GM21367 (cell line): ENCODE measurements at regions not wholly inside any gene's neighbourhood (a gene's known extent, or its start where the extent isn't known, plus 50 kb on each side); places are given as distances from the start of the nearest gene placed in this dataset.
A peak's percentile ranks its signal among the peaks of the same experiment; 100 is the strongest.
"Not testable (repeated sequence)": the region's sequence is repeated elsewhere in the genome, so short reads cannot be mapped to it uniquely, and the experiment has no call there.

Experiments
- ATAC-seq: cut with Tn5 transposase; IDR thresholded peaks from one replicate; pipeline ENCODE4 v1.9.1; 2021; ENCODE audit not compliant: unreplicated experiment

DNA sequence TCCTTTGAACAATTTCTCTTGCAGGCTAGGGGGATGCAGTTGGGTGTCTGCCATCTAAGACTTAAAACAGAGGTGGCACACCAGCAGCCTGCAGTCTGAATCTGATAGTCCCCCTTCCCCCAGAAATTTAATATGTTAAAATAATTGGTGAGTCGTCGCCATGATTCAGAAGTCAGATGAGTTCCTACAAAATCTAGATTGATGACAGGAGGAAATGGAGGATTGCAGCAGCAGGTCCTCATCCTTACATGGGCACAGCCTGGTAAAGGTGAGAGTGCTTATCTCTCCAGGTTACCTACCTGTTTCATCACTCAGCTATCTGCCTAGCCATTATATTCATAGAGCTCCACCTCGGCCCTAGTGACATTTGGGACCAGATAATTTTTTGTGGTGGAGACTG lies 112.3 kb downstream of the PCSK1 start:
- no peak for ATAC-seq

DNA sequence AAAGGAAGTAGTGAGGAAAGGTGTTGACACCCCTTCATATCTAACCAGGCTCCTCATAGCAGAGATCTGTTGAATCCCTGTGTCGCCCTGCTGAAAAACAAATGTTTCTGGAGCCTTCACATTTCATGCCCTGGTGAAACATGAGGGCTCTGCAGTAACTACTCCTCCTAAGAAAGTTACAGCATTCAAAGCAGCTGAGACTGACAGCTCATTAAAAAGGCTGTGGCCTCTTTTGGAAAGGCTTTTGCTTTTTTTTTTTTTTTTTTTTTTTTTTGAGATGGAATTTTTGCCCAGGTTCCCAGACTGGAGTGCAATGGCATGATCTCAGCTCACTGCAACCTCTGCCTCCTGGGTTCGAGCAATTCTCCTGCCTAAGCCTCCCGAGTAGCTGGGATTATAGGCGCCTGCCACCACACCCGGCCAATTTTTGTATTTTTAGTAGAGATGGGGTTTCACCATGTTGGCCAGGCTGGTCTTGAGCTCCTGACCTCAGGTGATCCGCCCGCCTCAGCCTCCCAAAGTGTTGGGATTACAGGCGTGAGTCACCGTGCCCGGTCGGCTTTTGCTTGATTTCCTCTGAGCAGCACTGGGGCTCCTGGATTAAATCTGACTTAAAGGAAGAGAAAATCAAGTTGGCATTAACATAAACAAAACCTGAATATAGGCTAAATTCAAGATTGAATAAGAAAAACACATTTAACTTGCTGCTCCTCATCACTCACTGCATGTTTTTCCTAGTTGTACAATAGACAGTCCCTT lies 112.9 kb downstream of the PCSK1 start:
- ATAC-seq, result not testable (repeated sequence)

DNA sequence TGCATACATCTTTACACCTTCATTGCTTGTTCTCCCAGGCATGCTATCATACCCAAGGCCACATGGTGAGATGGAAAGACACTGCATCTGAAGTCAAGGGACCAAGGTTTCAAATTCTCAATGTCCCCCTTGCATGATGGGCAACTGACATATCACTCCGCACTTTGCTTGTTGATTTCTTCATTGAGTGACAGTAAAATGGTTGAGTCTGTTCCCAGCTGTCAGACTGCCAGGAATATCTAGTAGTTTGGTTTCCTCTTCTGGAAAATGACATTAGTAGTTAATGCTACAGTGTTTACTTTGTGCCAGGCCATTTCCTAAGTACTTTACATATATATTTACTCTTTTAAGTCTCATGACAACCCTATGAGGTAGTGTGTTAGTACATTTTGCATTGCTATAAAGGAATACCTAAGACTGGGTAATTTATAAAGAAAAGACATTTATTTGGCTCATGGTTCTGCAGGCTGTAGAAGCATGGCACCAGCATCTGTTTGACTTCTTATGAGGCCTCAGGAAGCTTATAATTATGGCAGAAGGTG lies 114.4 kb downstream of the PCSK1 start:
- no peak for ATAC-seq

DNA sequence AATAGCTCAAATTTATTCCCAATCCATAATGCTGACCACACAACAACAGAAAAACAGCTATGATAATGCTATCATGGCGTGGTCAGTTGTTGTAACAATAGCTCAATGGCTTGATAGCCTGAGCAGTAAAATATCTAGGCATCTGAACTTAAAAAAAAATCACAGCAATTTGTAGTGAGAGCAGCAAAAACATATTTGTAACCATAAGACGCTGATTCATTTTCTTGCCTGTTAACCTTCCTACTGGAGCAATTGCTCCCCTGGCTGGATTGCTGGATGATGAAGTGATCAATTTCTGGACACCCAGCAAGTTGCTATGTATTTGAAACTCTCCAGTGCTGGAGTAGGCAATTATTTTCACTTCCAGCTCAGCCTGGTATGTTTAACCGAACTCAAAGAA lies 115.1 kb downstream of the PCSK1 start:
- no peak for ATAC-seq

DNA sequence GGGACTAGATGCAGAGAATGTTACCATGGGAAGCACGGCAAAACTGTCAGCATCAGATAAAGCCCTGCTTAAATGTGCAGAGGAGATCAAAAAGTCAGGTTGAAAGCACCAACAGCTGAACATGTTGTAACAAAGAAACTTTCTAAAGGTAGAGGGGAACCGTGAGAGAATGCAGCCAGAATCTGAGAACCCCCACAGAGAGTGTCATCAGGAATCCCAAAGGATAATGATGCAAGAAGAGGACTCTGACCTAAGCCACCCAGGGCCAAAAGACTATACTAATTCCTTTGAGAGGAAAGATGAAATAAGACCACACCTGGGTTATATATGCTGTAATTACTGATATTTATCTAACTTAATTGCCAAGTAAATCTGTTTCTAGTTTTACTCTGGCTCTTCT lies 116.6 kb downstream of the PCSK1 start:
- no peak for ATAC-seq

DNA sequence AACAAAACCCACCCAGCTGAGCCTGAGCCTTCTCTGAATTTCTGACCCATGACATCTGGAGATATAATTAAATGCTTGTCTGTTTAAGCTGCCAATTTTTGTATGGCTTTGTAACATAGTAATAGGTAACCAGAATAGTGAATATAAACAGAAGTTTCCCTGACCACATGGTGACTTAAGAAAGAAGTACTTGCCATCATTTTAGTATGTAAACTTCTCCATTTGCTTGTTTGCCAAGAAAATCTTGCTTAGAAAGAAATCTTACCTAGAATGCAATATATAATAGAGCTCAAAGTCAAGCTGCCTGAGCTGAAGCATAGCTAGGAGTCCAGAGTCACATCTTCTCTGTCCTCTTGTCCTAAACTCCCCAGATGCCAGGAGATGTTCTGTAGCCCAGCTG lies 117.0 kb downstream of the PCSK1 start:
- ATAC-seq, result no peak

DNA sequence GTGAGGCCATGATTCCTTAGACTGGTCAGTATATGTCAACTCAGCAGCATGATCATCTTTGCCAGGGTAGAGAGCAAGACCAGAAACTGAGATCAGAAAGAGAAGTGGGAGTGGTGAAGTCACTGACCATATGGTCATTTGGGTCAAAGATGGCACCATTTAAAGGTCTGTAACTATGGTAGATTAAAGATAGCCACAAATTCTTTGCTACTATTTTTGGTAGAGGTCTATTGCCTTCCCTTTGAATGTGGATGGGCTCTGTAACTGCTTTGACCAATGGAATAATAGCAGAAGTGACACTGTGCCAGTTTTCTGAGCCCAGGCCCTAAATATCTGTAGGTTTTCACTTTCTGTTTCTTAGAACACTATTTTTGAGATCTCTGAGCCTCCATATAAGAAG lies 117.6 kb downstream of the PCSK1 start:
- ATAC-seq, result peak; percentile 69

DNA sequence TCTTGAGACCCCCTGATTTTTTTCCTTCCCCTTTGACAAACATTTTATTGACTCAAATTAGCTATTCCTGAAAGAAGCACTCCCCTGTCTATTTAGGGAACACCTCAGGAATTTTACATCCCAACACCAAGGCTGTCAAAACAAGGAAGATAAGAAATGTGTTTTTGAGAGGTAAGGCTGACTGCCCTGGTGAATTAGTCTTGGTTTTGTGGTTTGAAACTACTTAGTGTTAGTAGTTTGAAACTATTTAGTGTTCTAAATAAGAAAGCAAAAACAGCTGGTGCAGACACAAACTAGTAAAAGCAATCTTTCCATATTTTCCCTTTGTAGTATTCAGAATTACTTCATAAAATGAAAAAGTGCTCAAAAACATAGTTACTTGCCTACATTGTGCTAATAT lies 120.7 kb downstream of the PCSK1 start:
- no peak for ATAC-seq

DNA sequence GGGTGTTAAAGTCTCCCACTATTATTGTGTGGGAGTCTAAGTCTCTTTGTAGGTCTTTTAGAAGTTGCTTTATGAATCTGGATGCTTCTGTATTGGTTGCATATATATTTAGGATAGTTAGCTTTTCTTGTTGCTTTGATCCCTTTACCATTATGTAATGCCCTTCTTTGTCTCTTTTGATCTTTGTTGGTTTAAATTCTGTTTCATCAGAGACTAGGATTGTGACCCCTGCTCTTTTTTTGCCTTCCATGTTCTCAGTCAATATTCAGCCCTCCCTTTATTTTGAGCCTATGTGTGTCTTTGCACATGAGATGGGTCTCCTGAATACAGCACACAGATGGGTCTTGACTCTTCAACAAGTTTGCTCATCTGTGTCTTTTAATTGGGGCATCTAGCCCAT lies 126.0 kb downstream of the PCSK1 start:
- ATAC-seq, result not testable (repeated sequence)

DNA sequence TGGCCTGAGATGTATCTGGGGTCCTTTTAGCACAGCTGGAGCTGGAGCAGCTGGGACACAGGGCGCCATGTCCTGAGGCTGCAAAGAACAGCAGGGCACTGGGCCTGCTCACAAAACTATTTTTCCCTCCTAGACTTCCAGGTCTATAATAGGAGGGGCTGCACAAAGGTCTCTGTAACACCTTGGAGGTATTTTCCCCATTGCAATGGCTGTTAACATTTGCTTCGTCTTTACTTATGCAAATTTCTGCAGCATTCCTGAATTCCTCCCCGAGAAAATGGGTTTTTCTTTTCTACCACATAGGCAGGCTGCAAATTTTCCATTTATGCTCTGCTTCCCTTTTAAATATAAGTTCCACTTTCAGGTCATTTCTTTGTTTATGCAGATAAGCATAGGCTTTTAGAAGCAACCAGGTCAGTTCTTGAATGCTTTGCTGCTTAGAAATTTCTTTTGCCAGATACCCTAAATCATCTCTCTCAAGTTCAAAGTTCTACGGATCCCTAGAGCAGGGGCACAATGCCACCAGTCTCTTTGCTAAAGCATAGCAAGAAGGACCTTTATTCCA lies 130.8 kb downstream of the PCSK1 start:
- ATAC-seq, result no peak

DNA sequence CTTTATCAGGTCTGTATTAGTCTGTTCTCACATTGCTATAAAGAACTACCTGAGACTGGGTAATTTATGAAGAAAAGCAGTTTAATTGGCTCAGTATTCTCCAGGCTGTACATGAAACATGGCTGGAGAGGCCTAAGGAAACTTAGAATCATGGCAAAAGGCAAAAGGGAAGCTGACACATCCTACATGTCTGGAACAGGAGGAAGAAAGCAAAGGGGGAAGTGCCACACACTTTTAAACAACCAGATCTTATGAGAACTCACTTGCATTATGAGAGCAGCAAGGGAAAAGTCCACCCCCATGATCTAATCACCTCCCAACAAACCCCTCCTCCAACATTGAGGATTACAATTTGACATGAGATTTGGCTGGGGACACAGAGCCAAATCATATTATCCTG lies 132.1 kb downstream of the PCSK1 start:
- ATAC-seq, result no peak

DNA sequence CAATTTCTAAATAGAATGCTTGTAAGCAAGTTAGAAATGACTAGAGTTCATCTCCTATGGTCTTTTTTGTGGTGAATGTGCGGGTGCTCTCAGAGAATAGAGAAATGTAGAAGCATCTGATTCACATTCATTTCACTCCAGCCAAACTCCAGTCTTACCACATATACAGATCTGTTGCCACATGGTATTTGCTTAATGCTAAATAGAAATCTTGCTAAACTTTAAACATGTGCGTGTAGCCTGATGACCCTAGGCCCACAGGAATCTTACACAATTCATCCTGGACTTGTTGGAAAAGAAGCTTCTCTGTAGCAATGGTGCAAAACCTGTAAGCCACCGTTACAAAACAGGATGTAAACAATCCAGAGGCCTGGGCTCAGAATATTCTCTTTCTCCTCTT lies 135.2 kb downstream of the PCSK1 start:
- no peak for ATAC-seq

DNA sequence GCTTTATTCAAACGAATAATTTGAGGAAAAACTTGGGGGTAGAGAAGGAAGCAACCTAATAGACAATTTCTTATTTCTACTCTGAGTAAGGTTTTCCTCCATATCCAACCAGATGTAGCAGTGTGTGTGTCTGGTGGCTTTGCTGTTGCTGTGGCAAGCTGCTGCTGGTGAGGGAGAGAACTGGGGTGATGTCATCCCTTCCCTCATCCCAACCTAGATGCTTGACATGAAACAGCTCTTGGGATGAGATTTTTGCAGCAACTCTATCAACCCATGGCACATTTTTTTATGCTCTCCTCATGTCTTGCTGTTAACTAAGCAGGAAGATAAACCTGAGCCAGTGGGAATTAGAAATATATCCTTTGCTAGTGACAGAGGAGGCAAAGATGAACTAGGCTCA lies 135.8 kb downstream of the PCSK1 start:
- ATAC-seq, result no peak

DNA sequence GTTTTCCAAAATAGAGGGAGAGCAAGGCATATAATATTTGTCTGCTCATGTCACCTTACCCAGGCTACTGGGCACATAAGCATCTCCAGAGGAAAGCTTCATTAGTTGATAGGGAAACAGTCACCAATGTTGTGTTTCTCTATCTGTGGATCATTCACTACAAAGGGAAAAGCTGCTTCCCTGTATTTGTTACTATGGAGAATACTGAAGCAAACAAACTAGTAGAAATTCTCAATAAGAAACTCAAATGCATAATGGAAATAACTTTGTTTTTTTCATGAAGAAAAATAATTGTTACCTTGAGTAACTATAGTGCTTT lies 138.2 kb downstream of the PCSK1 start:
- ATAC-seq, result no peak

DNA sequence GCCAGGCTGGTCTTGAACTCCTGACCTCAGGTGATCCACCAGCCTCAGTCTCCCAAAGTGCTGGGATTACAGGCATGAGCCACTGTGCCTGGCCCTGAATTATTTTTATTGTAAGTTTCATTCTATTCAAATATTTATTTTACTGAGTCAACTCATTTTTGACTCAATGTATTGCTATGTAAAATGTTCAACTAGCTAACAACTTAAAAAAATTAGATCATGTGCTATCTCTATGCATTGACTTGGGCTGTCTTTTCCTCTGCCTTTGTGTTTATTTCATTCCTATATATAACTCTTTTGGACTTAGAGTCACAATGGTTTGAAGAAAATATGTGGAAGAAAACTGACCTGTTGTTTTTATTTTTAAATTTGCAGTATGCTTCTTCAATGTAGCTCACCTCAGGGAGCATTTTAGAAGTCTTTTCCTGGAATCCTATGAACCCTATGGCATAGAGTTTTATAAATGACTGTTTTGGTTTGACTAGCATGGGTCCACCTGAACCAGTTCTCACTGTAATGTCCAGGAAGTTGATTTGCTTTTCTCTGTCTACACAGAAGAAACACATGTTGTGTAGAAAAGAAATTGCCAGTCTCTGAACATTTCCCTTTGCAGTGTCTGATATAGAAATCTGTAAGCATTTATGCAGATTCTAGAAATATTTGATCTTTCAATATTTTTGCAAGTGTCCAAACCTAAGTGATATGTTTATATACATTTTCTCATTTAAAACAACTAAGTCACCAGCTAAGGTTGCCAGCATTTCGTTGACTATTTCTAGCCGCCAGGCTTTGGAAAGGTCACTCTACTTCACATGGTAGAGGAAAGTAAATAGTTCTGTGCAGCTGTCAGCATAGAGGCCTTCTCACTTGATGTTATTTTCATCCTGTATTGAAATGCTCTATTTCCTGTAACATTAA lies 138.8 kb downstream of the PCSK1 start:
- ATAC-seq, result no peak

DNA sequence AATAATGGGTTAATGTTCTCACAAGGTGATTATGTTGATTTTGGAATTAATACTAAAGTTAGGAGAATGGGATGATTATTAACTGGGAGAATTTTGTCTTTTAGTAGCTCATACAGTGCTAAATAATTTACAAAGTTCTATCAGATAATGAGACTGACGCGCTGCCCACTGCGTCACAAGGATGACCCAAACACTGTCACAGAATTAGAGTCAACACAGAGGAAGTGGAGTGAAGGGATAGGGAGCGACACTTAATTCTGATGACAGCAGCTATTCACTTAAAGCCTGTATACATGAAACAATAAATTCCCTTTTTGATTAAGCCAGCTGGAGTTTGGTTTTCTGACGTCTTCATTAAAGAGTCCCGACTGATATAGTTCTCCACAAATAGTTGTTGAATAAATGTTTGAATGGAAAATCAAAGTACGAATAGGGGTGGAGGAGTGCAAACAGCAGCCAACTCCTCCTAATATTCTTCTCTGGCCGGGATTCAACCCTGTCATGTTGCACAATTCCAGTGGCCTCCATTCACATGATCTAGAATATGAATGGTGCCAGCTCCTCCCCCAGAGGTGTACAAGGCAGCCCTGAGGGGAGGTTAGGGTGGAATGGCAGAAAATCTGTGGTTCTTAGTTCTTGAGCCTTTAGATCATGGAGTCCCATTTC lies 140.3 kb downstream of the PCSK1 start:
- no peak for ATAC-seq

DNA sequence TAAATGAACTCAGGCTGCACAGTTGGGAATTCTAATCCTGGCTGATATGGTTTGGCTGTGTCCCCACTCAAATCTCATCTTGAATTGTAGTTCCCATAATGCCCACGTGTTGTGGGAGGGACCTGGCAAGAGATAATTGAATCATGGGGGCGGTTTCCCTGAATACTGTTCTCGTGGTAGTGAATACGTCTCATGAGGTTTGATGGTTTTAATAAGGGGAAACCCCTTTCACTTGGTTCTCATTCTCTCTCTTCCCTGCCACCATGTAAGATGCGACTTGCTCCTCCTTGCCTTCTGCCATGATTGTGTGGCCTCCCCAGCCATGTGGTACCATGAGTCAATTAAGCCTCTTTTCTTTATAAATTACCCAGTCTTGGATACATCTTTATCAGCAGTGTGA lies 143.8 kb downstream of the PCSK1 start:
- ATAC-seq, result not testable (repeated sequence)

DNA sequence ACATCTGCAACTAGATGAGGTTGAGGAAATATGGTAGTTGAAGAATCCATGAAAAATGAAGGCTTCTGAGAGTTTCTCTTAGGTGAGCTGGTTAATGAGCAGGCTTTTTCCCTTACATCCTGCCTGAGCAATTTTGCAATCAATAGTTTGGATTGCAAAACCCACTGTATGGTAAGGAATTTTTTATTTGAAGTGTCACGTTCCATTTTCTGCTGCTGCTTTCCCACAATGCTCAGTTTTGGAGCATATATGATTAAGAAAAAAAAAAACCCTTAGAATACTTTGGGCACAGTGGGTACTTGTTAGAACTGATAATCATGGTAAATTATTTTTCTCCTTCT lies 144.2 kb downstream of the PCSK1 start:
- ATAC-seq, result no peak

DNA sequence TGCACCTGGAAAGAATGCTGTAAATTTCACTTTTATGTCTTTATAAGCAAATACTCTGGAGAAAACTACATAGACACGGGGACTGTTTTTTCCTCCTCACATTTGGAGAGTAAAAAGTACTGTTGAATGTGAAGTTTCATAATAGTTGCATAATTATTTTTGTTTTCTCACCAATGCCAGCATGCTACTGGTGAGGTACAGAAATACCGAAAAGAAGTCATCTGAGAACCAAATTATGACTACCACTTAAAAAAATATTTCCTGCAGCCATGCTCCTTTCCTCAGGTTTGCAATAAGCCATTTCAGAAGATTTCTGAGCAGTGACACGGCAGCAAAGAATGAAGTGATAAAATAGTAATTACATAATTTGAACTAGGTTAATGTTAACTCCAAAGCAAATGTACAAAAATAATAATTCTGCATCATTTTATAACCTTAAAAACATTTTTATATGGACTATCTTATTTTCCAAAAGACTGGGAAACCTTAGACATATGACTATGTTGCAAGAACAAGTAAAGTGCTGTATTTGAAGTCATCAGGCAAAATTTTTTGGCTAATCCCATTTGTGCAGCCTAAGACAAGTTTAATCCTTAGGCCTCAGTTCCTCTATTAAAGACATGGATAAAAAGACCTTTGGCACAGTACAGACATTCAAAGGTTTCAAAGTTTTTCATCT lies 144.7 kb downstream of the PCSK1 start:
- ATAC-seq, result no peak

DNA sequence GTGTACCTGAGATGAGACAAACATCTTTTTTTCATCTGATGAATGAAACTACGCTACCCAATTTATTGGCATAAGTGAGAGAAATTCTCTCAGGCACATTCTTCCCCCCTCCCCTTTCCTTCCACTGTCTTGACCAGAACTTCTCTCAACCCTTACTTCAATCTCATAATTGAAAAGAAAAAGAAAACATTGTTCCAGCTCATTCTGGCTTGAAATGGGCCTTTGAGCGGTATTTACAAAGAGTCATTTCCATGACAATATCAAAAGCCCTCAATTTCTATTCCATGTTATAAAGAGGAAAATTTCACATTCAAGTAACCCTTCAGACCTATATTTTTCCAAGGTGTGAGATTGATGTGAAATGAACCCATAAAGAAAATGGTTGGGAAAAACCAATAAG lies 145.9 kb downstream of the PCSK1 start:
- ATAC-seq, result no peak

DNA sequence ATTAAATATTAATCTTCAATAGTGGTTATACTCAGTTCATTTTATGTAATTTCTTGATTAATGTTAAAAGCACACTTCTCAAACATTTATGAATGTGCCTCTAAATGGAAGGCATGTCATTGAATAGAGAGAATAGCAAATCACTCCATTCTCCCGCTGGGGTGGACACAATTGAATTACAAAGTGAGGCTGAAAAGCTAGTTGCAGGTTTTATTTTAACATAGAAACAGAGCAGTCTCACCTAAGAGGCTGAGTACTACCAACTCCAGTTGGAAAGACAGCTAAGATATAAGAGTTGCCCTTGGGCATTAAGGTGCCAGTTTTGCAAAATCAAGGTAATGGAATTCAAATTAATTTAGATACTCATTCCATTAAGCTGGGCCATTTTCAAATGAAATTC lies 147.2 kb downstream of the PCSK1 start:
- no peak for ATAC-seq
